HepG2 (cell line): ENCODE measurements at regions not wholly inside any gene's neighbourhood (a gene's known extent, or its start where the extent isn't known, plus 50 kb on each side); places are given as distances from the start of the nearest gene placed in this dataset.

Experiments
- ATAC-seq: fragments of 200-7000 bp; cut with Tn5 transposase; 3 replicates; pipeline ENCODE4 v1.9.1; 2020; ENCODE audit warnings: mild to moderate bottlenecking, moderate library complexity
- BruUV-seq: library from RNA; stranded (reverse); fragments of 400-500 nt; replicated peaks from 2 replicates; lab custom pipeline; 2021; lab: Mats Ljungman, UMichigan
- CTCF ChIA-PET: fragments of 300-600 bp; formaldehyde crosslinking; extraction: SDS; loops from one replicate; lab custom pipeline; 2021; ENCODE audit warnings: low total read pairs, inconsistent platforms, low intra/inter-chr PET ratio; lab: Yijun Ruan, JAX
- POLR2A ChIA-PET: fragments of 350-600 bp; sonication (Branson Sonifier 250); formaldehyde crosslinking; loops from one replicate; lab custom pipeline; 2020; ENCODE audit warnings: antibody characterized with exemption, inconsistent platforms; lab: Yijun Ruan, JAX
- DNase-seq: peaks from one replicate; pipeline ENCODE4 v3.0.0-alpha.2; 2015; ENCODE audit warnings: low spot score
- FAIRE-seq: peaks from 3 replicates; lab custom pipeline; 2011; peaks lifted over from hg19 to GRCh38; lab: Jason Lieb, UNC
- H2AFZ ChIP-seq: one replicate; pipeline ENCODE4 v1.6.1; 2011; ENCODE audit warnings: low read length, inconsistent platforms
- H3K27ac ChIP-seq: fragments of 300-600 bp; 3 replicates; pipeline ENCODE4 v1.8.0; 2011; ENCODE audit warnings: mixed run types, mild to moderate bottlenecking, mixed read lengths, low read length, inconsistent platforms; ENCODE audit not compliant: insufficient read depth; ENCODE audit errors: extremely low read length
- H3K27me3 ChIP-seq, 2 experiments: fragments of 200-600 bp in 1 of 2; 2 replicates in 1 of 2; 3 replicates in 1 of 2; pipeline versions ENCODE4 v1.6.0 to v1.8.0; 2011; ENCODE audit warnings: low read length in 2 of 2, mild to moderate bottlenecking in 2 of 2, moderate library complexity in 2 of 2, inconsistent platforms in 1 of 2; ENCODE audit not compliant: insufficient read depth in 2 of 2, control insufficient read depth in 1 of 2
- H3K36me3 ChIP-seq, 2 experiments: fragments of 200-600 bp in 1 of 2; replicated peaks in 1 of 2; 2 replicates in 1 of 2; 3 replicates in 1 of 2; pipeline versions ENCODE4 v1.5.1 to v1.8.0; 2011; ENCODE audit warnings: low read length in 2 of 2, inconsistent platforms in 1 of 2; ENCODE audit not compliant: insufficient read depth in 2 of 2, control insufficient read depth in 1 of 2
- H3K4me1 ChIP-seq: 2 replicates; pipeline ENCODE4 v1.5.1; 2012; ENCODE audit warnings: low read length, inconsistent platforms; ENCODE audit not compliant: insufficient read depth
- H3K4me2 ChIP-seq: 2 replicates; pipeline ENCODE4 v1.6.0; 2011; ENCODE audit warnings: low read depth, low read length, inconsistent platforms
- H3K4me3 ChIP-seq, 3 experiments: fragments of 200-600 bp in 1 of 3; sonication (generic), shearing (Covaris generic) in 1 of 3; replicated peaks in 1 of 3; 2 replicates each; pipeline ENCODE4 v1.5.1; 2011 to 2016; ENCODE audit warnings: low read length in 3 of 3, inconsistent platforms in 2 of 3, low read depth in 2 of 3, mild to moderate bottlenecking in 2 of 3, control low read depth in 1 of 3, mixed read lengths in 1 of 3; ENCODE audit not compliant: insufficient read depth in 1 of 3
- H3K79me2 ChIP-seq: one replicate; pipeline ENCODE4 v1.6.1; 2011; ENCODE audit warnings: low read length, inconsistent platforms; ENCODE audit not compliant: insufficient read depth
- H3K9ac ChIP-seq: 2 replicates; pipeline ENCODE4 v1.6.0; 2011; ENCODE audit warnings: mild to moderate bottlenecking, low read depth, low read length, inconsistent platforms; ENCODE audit not compliant: insufficient read depth
- H3K9me3 ChIP-seq: 2 replicates; pipeline ENCODE4 v1.5.1; 2012; ENCODE audit warnings: mild to moderate bottlenecking, low read length
- H4K20me1 ChIP-seq: 2 replicates; pipeline ENCODE4 v1.6.0; 2011; ENCODE audit warnings: inconsistent platforms, mild to moderate bottlenecking, low read length, moderate library complexity; ENCODE audit not compliant: insufficient read depth
- ZNF720 ChIP-seq: sonication (generic); formaldehyde crosslinking; IDR thresholded peaks from 2 replicates; pipeline ENCODE4 v1.4.0; 2020; ENCODE audit warnings: missing genetic modification reagents
- ZNF883 ChIP-seq: sonication (generic); formaldehyde crosslinking; IDR thresholded peaks from 2 replicates; pipeline ENCODE4 v1.5.1; 2020; ENCODE audit warnings: mild to moderate bottlenecking, missing genetic modification reagents; ENCODE audit errors: not compliant biosample characterization
- WGBS: methylation state at CpG from one replicate; pipeline ENCODE4 v1.1.6; 2017; ENCODE audit warnings: low lambda C conversion rate; 5-methylcytosine and 5-hydroxymethylcytosine counted together
- in situ Hi-C: cut with HindIII; loops from 2 replicates; pipeline ENCODE4 v1.10.0; 2017; ENCODE audit warnings: low pct_unique_long_range_greater_than_20kb; ENCODE audit not compliant: extremely low pct_ligation_motif_present
- intact Hi-C: fragments of 100-400 bp; cut with micrococcal nuclease; formaldehyde crosslinking; loops from one replicate; pipeline ENCODE4 v1.10.0; 2022; ENCODE audit not compliant: unreplicated experiment
- TF ChIP-seq, protein P1 (sequence below): sonication (generic); formaldehyde crosslinking; IDR thresholded peaks from 2 replicates; pipeline ENCODE4 v1.5.1; 2020; ENCODE audit warnings: missing genetic modification reagents, mild to moderate bottlenecking, borderline replicate concordance

GRCh38 chr9:12973710-12974109, 198.9 kb downstream of the LURAP1L start:
- Histone ChIP-seq H3K9me3 (no peaks in the 10 kb centered on the region), H4K20me1 (no peaks in the 10 kb centered on the region), H3K36me3 (no peaks in the 10 kb centered on the region), H3K4me2 (no peak overlapping the region), H3K4me3 (no peak overlapping the region), H3K27ac (no peak overlapping the region), H2AFZ (no peak overlapping the region), H3K27me3 (no peaks in the 10 kb centered on the region), H3K79me2 (no peaks in the 10 kb centered on the region), H3K4me1 (no peaks in the 10 kb centered on the region), H3K9ac (no peak overlapping the region)
- in situ Hi-C loops (no loop called here), intact Hi-C loops (no loop called here)
- TF ChIP-seq, protein P1, sequence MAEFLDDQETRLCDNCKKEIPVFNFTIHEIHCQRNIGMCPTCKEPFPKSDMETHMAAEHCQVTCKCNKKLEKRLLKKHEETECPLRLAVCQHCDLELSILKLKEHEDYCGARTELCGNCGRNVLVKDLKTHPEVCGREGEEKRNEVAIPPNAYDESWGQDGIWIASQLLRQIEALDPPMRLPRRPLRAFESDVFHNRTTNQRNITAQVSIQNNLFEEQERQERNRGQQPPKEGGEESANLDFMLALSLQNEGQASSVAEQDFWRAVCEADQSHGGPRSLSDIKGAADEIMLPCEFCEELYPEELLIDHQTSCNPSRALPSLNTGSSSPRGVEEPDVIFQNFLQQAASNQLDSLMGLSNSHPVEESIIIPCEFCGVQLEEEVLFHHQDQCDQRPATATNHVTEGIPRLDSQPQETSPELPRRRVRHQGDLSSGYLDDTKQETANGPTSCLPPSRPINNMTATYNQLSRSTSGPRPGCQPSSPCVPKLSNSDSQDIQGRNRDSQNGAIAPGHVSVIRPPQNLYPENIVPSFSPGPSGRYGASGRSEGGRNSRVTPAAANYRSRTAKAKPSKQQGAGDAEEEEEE (CRISPR knock-in tag): no peak
- TF ChIP-seq ZNF720 (CRISPR knock-in tag): no peak
- no TSS peak for BruUV-seq
- FAIRE-seq: no peak
- ATAC-seq: no peak
- CTCF ChIA-PET: no interaction called here
- POLR2A ChIA-PET: no interaction called here
- no peak for DNase-seq
- WGBS: 0% methylated on average over 1 of the region's 1 CpG

DNA sequence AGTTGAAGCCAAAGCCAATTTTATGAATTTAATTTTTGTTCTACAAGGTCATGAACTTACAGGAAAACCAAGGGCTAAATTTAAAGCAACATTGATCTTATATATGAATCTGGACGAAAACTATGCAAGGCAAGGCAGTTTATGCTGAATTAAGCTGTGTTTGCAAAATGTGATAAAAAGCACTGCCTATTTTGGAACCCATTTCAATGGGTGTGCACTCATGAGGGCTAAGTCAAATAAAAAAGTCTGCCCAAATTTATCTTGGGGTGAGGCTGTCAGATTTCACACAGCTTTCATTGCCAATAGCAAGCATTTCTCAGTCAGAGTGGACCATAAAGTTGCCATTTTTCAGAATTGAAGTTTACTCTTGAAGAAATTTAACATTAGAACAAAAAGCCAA, 199.9 kb downstream of the LURAP1L start:
- intact Hi-C loops: no loop called here
- ATAC-seq (no peak), FAIRE-seq (no peak), DNase-seq (no peak)
- H3K4me2 ChIP-seq: no peak overlapping the region
- no peaks in the 10 kb centered on the region for H3K4me1 ChIP-seq
- H3K9ac ChIP-seq: no peak overlapping the region
- H3K9me3 ChIP-seq: no peaks in the 10 kb centered on the region
- no peaks in the 10 kb centered on the region for H3K36me3 ChIP-seq
- H3K79me2 ChIP-seq: no peaks in the 10 kb centered on the region
- H2AFZ ChIP-seq: no peak overlapping the region
- 0% methylated on average over 1 of the region's 1 CpG for WGBS
- ChIA-PET CTCF (no interaction called here), POLR2A (no interaction called here)
- in situ Hi-C loops: no loop called here
- no peak overlapping the region for H3K4me3 ChIP-seq
- H4K20me1 ChIP-seq: no peaks in the 10 kb centered on the region
- TF ChIP-seq ZNF883 (CRISPR knock-in tag): no peak
- H3K27me3 ChIP-seq: no peaks in the 10 kb centered on the region
- BruUV-seq: no TSS peak
- no peak overlapping the region for H3K27ac ChIP-seq
